H1 (cell line): ENCODE measurements at regions not wholly inside any gene's neighbourhood (a gene's known extent, or its start where the extent isn't known, plus 50 kb on each side); places are given as distances from the start of the nearest gene placed in this dataset.

ENCODE experiments used
- CBX5 ChIP-seq: fragments of 300-800, 300-1000 bp; sonication (generic); IDR thresholded peaks from 2 replicates; pipeline ENCODE4 v1.7.1; 2016; ENCODE audit warnings: antibody characterized with exemption, low read length, low read depth
- CHD2 ChIP-seq: IDR thresholded peaks from 2 replicates; pipeline ENCODE4 v1.6.1; 2012; ENCODE audit warnings: low read length, improper control_type of control experiment
- EP300 ChIP-seq, 2 experiments: IDR thresholded peaks; 1 replicate in 1 of 2; 2 replicates in 1 of 2; pipeline ENCODE4 v1.6.1; 2011 to 2012; ENCODE audit warnings: low read depth in 2 of 2, low read length in 2 of 2, mild to moderate bottlenecking in 2 of 2, borderline replicate concordance in 1 of 2, inconsistent platforms in 1 of 2, moderate library complexity in 1 of 2
- EZH2 ChIP-seq: fragments of 200-600 bp; sonication (generic); IDR thresholded peaks from 2 replicates; pipeline ENCODE4 v1.7.1; 2012; ENCODE audit warnings: low read depth, mild to moderate bottlenecking, moderate library complexity, low read length, inconsistent platforms; ENCODE audit not compliant: severe bottlenecking
- JUN ChIP-seq: IDR thresholded peaks from 2 replicates; pipeline ENCODE4 v1.6.1; 2011; ENCODE audit warnings: low read depth, mild to moderate bottlenecking, improper control_type of control experiment, low read length
- POLR2AphosphoS5 ChIP-seq: IDR thresholded peaks from 2 replicates; pipeline ENCODE4 v1.6.1; 2011; ENCODE audit warnings: low read depth, low read length
- RFX5 ChIP-seq: IDR thresholded peaks from 2 replicates; pipeline ENCODE4 v1.6.1; 2011; ENCODE audit warnings: low read depth, low read length, improper control_type of control experiment, borderline replicate concordance
- SIX5 ChIP-seq: IDR thresholded peaks from 2 replicates; pipeline ENCODE4 v1.6.1; 2011; ENCODE audit warnings: mild to moderate bottlenecking, low read depth, low read length
- SUZ12 ChIP-seq: fragments of 200-600 bp; sonication (generic); IDR thresholded peaks from 2 replicates; pipeline ENCODE4 v1.6.1; 2012; ENCODE audit warnings: mild to moderate bottlenecking, inconsistent platforms, low read length, moderate library complexity, mixed read lengths
- TAF1 ChIP-seq: IDR thresholded peaks from 2 replicates; pipeline ENCODE4 v1.6.1; 2011; ENCODE audit warnings: mild to moderate bottlenecking, low read depth, low read length
- TAF7 ChIP-seq: optimal IDR thresholded peaks from 2 replicates; pipeline ENCODE3; 2011; ENCODE audit warnings: low read depth, mild to moderate bottlenecking, inconsistent platforms, low read length, moderate library complexity, borderline replicate concordance
- TEAD4 ChIP-seq: IDR thresholded peaks from 2 replicates; pipeline ENCODE4 v1.6.1; 2012; ENCODE audit warnings: low read depth, low read length, inconsistent platforms, mixed read lengths
- TF ChIP-seq, protein P1 (sequence below), 3 experiments: IDR thresholded peaks; 1 replicate in 2 of 3; 2 replicates in 1 of 3; pipeline versions ENCODE4 v1.5.1 to v1.6.1; 2011; ENCODE audit warnings: low read length in 3 of 3, mild to moderate bottlenecking in 3 of 3, inconsistent platforms in 2 of 3, low read depth in 1 of 3, moderate library complexity in 1 of 3; ENCODE audit not compliant: insufficient read depth in 1 of 3; ENCODE audit errors: control extremely low read depth in 1 of 3
- TF ChIP-seq, protein P2 (sequence below): IDR thresholded peaks from 2 replicates; pipeline ENCODE4 v1.6.1; 2012; ENCODE audit warnings: inconsistent platforms

GRCh38 chr1:187121661-187122060, 292.9 kb downstream of the PLA2G4A start:
- TF ChIP-seq EP300 (IDR thresholded peaks at IDR 0.05; ENCODE audit: borderline replicate concordance in 1 of 2, low read depth in 2 of 2, low read length in 2 of 2) (no peak), CHD2 (no peak), SIX5 (no peak), TAF7 (no peak), SUZ12 (no peak), EZH2 (no peak), POLR2AphosphoS5 (no peak), RFX5 (no peak), JUN (no peak), TEAD4 (no peak), CBX5 (no peak), TAF1 (no peak)
- TF ChIP-seq, protein P1, sequence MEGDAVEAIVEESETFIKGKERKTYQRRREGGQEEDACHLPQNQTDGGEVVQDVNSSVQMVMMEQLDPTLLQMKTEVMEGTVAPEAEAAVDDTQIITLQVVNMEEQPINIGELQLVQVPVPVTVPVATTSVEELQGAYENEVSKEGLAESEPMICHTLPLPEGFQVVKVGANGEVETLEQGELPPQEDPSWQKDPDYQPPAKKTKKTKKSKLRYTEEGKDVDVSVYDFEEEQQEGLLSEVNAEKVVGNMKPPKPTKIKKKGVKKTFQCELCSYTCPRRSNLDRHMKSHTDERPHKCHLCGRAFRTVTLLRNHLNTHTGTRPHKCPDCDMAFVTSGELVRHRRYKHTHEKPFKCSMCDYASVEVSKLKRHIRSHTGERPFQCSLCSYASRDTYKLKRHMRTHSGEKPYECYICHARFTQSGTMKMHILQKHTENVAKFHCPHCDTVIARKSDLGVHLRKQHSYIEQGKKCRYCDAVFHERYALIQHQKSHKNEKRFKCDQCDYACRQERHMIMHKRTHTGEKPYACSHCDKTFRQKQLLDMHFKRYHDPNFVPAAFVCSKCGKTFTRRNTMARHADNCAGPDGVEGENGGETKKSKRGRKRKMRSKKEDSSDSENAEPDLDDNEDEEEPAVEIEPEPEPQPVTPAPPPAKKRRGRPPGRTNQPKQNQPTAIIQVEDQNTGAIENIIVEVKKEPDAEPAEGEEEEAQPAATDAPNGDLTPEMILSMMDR (IDR thresholded peaks at IDR 0.05; ENCODE audit: control extremely low read depth in 1 of 3, insufficient read depth in 1 of 3, low read depth in 1 of 3, low read length in 3 of 3) = no peak
- TF ChIP-seq, protein P2, sequence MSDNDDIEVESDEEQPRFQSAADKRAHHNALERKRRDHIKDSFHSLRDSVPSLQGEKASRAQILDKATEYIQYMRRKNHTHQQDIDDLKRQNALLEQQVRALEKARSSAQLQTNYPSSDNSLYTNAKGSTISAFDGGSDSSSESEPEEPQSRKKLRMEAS = no peak
